HG03103 (cell line): ENCODE measurements at regions not wholly inside any gene's neighbourhood (a gene's known extent, or its start where the extent isn't known, plus 50 kb on each side); places are given as distances from the start of the nearest gene placed in this dataset.
A peak's percentile ranks its signal among the peaks of the same experiment; 100 is the strongest.
"Not testable (repeated sequence)": the region's sequence is repeated elsewhere in the genome, so short reads cannot be mapped to it uniquely, and the experiment has no call there.

ENCODE experiments used
- ATAC-seq: cut with Tn5 transposase; IDR thresholded peaks from one replicate; pipeline ENCODE4 v1.9.1; 2021; ENCODE audit warnings: low read depth; ENCODE audit not compliant: unreplicated experiment

DNA sequence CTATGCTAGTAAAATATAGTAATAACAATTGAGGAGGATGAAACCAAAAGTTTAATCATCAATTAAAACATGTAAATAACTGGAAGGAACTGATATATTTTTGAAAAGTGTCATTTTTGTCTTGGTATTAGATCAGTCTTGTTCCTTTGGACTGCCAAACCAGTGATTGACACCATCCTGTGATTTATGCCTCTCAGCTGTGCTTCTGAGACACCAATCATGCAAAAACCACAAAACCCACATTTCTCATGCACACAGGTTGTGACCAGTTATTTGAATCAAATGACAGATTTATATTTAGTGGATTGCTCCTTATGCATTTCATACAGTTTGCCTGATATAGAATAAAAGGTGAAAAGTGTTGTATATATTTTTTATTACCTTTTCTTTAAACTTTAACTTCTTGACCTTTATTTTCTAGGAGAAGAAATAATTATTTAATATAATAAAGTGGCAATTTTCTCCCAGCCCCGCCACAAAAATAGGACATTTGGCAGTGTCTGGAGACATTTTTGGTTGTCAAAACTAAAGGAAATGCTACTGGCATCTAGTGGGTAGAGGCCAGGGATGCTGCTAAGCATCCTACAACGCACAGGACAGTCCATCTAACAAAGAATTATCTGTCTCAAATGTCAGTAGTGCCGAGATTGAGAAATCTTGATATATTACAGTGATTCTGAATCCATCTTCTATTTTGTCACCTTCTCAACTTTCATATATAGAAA is 383.6 kb downstream of the BCKDHB start:
- no peak for ATAC-seq

GRCh38 chr6:80488190-80488589 is 381.7 kb downstream of the BCKDHB start:
- no peak for ATAC-seq

DNA sequence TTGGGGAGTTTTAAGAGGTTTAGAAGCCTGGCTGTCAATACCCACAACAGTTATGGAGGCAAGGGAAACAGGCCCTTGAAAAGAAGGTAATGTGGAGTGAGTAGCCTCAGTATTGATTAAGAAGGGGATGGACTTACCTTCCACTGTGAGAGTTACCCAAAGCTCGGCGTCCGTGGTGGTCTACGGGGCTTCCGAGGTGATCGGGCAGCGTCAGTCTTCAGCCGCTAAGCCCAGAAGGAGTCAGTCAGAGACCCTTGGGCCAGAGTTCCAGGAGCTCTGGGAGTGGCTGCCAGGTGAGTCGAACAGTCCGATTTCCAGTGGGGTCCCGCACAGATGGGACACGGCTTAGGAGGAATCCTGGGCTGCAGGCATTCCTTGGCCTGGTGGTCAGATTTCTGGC is 379.0 kb downstream of the BCKDHB start:
- ATAC-seq, result not testable (repeated sequence)

GRCh38 chr6:80482056-80482455 is 375.6 kb downstream of the BCKDHB start:
- ATAC-seq, result no peak

GRCh38 chr6:80480421-80481157 is 374.1 kb downstream of the BCKDHB start:
- peak; percentile 77 for ATAC-seq

- no peak for ATAC-seq
Measured at GRCh38 chr6:80478030-80478429, 371.6 kb downstream of the BCKDHB start.

DNA sequence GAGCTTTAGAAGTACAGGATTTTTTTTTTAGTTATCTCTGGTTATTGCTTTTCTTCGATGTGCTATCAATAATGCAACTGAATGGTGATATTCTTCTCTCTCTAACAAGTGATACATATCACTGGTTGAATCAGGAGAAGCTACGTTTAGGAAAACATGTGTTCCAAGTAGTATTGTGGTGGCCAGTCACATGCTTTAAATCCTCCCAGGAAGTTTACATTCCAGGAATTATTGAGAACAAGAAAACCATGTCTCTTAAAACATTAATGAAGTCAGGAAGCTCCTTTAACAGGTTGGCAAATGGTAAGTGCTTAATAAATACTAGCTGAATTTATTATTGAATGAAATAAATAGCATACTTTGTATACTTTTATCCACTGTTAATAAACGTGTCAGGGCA is 371.1 kb downstream of the BCKDHB start:
- ATAC-seq, result no peak

DNA sequence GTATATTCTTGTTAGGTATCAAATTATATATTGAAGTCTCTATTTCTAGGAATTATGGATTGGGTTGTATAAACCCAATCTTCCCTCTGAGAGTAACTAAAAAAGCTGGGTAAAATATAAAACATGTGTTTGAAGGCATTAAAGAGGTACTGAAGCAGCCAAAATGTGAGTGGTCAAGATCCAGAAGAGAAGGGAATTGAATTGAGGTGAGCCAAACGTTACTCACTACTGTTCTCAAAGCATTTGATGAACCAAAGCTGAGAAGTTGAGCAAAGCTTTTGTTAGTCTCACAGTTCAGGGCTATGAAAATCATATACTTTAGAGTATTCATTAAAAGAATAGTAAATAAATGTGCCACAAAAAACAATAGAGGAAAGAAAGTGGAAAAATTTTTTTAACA is 365.8 kb downstream of the BCKDHB start:
- no peak for ATAC-seq

- ATAC-seq, result no peak
Measured at GRCh38 chr6:80469977-80470376, 363.5 kb downstream of the BCKDHB start.

DNA sequence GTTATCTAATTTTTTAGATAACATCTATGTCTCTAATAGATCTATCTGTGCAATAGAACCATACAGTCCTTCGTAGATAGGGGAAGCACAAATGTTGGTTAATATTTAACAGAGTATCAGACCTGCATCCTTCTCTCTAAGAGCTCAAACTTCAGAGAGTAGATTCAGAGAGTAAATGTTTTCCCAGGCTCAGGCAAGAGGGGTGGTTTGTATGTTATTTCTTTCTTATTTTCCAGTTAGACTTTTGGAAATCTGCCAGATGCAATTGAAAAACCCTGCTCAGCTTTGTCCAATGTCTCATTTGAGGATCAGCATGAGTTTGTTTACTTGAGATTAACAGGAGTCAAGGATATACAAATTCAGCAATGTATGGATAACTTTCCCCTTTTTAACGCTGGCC is 361.9 kb downstream of the BCKDHB start:
- ATAC-seq, result no peak

DNA sequence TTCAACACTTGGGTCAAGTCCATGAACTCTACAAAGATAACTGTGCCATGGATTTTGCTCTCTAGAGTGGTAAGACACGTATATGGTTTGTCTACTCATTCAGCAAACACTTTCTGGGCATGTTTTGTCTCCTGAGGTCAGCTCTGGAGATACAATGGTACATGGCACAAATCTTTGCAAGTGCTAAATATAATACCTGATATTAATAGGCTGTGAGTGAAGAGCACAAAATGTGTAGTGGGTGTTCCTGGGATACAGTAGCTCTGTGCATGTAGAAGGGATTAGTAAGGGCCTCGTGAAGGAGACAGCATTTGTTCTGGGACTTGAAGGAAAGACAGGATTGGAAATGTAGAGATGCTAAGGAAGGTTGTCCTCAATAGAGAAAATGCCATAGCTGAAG is 360.9 kb downstream of the BCKDHB start:
- no peak for ATAC-seq

DNA sequence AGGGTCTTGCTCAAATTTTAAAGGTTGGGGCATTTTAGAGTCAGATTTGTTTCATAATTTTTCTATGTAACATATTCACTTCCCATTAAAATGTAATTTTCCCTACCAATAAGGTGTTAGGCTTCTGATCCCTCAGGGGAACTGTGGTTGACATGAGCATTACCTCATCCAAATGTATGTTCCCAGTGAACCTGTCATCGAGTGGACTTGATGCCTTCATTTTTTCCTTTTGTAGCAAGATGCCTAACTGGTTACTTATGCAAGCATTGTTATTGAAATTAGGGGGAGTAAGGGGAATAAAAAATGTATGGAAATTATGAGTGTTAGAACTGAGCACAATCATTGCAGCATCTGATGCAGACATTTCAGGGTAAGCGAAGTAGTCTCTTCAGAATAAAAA is 360.5 kb downstream of the BCKDHB start:
- ATAC-seq, result no peak

GRCh38 chr6:80465513-80465912 is 359.0 kb downstream of the BCKDHB start:
- no peak for ATAC-seq

DNA sequence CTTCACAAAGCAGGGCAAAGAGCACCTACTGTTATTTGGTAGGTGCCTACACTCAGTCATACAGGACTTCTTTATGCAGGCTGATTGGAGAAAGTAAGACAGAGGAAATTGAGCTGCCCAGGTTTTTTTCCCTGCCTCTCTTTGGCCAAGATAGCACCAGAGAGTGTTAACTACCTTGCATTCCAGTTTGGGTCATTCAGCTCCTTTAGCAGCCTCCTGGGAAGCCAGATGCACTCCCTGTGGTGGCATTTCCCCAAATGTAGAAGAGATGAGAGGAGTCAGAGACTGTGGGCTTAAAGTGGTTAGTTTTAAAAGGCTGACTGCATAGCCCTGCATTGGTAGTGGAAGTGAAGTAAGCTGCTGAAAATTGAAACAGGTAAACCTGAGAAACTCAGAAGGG is 358.4 kb downstream of the BCKDHB start:
- ATAC-seq, result no peak

DNA sequence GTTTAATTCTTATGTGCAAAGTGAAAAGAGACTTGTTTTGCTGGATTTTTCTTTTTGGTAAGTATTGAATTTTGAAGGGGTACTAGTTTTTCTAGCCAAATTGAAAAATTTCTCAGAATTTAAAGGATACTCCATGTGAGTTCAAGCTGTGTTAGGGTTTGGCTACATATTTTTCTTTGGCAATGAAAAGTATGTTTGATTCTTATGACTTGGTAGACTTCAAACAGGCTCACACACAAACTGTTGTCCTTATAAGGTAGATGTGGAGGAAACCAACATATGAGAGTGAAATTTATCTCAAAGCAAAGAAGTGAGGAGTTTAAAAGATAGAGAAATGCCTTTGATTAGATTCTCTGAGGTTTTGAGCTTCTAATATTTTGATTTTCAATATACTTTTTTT is 356.7 kb downstream of the BCKDHB start:
- no peak for ATAC-seq

- ATAC-seq, result no peak
Measured at GRCh38 chr6:80460257-80460865, 353.9 kb downstream of the BCKDHB start.

DNA sequence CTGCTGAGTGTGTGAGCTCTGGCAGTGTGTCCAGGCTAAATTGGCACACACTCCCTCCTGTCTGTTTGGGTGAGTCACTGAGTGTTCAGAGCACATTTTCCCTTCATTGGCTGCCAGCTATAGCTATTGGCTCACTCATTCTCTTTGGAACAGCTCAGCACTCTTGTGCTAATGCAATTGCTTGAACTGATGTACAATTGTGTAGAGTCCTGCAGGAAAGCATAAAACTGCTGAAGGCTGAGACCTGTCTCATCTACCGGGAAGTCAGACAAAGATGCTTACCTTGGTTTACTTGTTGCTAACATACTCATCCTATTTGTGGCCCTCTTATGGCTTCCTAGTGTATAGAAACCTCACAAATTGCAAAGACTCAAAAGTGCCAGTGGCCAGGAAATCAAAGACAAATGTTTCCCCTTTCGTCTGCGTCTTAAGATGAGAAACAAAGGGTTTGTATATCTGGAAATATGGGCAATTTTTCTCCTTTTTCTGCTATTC is 351.0 kb downstream of the BCKDHB start:
- no peak for ATAC-seq

DNA sequence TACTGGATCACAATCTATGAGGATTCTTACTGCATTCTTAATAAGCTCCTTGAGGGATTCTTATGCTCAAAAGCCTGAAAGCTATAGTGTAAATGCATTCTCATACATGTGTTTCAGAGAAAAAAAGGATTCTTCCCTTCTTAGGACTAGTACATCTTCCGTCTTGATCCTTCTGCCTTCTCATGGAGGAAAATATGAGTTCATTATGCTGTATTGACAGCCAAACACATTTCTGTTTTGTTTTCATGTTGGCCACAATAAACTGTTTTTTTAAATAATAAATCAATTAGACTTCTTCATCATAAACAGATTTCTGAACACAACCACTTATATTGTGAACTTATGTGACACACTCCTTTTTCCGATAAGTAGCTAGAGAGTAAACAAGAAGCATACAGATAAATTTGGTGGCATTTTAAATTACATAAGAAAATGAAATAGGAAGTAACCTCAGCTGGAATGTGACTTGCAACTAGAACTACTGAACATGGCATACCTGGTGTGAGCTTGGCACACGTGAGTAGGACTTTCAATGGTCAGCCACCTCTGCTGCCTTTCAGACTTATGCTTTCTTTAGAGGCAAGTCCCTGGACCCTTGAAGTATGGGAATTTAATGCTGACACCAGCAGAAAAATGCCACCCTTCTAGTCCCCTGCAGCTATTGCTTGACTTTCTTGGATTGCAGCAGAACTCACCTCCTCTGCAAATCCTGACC is 350.4 kb downstream of the BCKDHB start:
- ATAC-seq, result no peak

DNA sequence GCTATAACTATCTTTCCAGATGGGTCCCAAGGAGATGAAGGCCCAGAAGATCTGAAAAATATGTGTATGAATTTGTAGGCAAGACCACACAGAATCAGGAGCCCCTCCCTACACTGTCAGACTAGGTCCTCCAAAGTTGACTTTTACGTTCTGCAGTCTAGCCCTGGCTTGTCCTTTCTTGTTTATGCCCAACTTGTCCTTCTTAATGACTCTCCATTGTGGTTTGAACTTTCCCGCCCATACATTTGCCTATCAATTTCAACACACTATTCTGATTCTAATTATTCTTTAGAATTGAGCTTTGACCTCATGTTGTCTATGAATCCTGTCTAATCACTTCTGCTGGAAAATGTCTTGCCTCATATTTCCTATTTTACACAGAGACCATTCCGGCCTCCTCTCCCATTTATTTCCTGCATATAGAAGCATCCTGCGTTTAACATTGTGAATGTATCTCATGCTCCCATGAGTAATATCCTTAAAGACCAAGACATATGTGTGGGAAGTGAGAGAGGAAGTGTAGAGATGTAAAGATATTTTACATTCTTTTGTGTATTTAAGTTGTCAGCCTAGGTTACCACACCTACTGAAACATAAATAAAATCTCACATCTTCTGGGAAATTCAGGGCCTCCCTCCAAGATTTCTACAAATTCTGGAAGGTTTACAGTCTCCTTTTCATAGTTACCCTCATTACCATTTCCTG is 348.3 kb downstream of the BCKDHB start:
- ATAC-seq, result no peak

DNA sequence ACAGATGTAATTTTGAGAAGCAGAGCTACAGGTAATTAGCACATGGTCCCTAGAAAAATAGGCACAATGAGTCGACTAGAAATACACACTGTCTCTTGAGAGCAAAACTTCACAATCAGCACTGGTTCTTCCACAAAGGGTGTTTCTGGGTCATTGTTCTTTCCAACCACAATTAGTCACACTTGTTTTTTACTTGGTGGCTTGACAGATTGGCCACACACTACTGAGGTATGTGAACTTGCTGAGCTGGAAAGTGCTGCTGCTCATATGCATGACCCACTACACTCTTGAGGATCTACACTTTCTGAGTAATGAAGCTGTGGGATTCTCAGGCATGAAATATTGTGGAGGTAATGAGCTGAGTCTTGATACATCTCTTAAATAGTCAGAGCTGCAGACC is 347.7 kb downstream of the BCKDHB start:
- no peak for ATAC-seq
